SKM-1 treated with dmso at 0.1 percent for 144 hours (cell line): ENCODE measurements at regions not wholly inside any gene's neighbourhood (a gene's known extent, or its start where the extent isn't known, plus 50 kb on each side); places are given as distances from the start of the nearest gene placed in this dataset.
"Not testable (repeated sequence)": the region's sequence is repeated elsewhere in the genome, so short reads cannot be mapped to it uniquely, and the experiment has no call there.

Experiments
- DNase-seq: peaks from one replicate; lab custom pipeline; 2025; ENCODE audit not compliant: unreplicated experiment; lab: John Stamatoyannopoulos, UW

DNA sequence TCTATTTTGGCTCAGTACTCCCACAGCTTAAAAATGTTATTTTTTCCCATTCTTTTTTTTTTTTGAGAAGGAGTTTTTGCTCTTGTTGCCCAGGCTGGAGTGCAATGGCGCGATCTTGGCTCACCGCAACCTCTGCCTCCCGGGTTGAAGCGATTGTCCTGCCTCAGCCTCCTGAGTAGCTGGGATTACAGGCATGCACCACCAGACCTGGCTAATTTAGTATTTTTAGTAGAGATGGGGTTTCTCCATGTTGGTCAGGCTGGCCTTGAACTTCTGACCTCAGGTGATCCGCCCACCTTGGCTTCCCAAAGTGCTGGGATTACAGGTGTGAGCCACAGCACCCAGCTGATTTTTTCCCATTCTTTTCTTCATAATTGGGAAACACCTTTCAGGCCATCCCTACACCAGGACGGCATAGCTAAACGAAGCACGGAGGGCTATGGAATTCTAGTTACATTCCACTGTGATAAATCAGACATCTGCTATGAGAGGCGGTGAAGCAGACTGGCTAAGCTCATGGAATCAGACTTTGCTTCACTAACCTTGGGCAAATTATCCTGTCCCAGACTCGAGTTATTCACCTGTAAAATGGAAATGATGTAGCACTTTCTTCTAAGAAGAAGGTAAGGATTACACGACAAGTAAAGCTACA, 68.7 kb upstream of the ZFAND5 start:
- not testable (repeated sequence) for DNase-seq

DNA sequence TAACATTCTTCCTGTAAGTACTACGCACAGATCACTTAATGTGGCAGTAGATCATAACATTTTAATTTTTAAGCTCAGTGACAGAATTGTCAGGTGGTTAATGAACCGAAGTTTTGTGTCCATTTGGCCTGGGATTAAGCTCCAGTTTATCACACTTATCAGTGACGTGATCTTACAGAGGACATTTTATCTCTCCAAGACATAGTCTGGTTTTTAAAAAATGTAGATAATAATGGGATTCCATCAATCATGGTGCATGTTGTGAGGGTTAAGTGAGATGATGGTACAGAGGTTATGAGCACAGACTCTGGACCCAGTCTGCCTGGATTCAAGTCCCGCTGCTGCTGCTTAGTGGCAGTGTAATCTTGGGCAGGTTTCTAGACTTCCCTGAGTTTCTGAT, 66.0 kb upstream of the ZFAND5 start:
- no peak for DNase-seq

DNA sequence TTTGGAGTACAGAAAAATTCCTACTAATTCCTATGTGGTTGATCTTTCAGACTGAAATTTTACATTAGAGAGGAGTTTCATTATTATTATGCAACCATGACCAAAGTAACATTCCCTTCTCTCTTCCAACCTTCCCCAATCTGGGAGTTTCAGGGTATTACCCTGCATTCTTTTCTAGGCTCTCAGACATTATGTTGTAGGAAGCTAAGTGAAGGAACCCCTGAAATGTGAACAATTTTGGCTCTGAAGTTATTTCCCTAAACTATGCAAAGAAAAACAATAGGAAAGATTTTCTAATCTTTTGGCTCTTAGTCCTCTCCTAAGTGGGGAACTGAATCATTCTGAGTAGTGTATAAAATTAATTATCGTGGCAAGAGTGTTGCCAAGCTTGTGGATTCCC, 63.3 kb upstream of the ZFAND5 start:
- DNase-seq, result no peak

DNA sequence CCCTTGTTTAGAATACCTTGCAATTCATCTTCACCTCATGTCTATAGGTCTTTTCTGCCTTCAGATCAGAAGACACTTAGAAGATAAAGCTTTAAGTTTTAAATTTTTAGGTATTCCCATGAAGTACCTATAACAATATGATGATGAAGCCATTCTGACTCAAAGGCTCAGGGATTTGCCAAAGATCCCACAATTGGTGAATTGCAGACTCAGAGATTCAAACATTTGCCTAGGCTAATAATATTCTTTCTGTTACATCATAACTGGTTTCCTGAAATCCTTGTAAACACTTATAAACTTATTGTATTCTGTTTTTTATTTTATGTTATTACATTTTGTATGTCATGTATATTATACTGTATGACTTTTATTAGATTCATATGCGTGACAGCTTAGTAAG, 62.8 kb upstream of the ZFAND5 start:
- no peak for DNase-seq

DNA sequence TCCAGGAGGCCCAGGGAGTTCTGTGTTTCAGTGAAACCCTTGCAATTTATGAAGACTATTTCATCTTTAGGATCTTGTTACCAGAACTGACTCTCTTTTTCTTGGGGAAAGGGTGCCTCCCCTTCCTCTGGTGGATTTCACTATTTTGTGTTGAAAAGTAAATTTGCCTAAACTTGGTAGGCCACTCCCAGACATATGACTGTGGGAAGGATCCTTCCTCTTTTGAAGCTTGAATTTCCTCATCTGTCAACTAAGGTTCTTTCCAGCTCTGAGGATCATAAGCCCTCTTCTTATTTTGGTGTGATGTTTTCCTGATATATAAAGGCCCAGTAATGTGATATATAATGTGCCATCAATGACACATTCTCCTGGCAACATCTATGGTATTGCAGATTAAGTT, 59.1 kb upstream of the ZFAND5 start:
- peak; percentile 35 for DNase-seq

DNA sequence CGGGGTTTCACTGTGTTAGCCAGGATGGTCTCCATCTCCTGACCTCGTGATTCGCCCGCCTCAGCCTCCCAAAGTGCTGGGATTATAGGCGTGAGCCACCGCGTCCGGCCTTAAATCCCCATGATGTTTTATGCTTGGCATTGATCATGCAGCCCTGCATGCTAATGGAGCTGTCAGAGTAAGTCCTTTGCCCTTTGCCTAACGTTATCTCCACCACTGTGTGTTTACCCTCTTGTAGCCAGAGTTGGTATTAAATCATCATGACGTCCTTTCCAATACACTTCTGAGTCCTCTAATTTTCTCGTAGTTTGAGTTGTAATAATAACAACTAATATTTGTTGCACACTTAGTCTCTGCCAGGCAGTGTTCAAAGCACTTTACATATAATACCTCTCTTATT, 57.2 kb upstream of the ZFAND5 start:
- no peak for DNase-seq

DNA sequence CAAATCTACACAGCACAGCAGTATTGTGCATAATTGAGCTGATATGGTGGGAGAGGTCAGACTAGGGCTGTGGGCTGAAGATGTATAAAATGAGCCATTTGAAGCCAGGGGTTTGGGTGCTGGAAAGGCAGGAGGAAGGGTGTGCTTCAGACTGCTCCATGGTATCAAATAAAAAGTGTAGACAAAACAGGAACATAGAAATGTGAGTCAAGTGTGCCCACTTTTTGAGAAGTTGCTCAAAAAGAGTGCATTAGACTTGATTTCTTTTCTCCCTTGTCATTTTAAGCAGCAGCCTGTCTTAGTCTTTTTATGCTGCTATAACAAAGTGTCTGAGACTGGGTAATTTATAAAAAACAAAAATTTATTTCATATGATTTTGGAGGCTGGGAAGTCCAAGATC, 55.8 kb upstream of the ZFAND5 start:
- DNase-seq, result no peak

DNA sequence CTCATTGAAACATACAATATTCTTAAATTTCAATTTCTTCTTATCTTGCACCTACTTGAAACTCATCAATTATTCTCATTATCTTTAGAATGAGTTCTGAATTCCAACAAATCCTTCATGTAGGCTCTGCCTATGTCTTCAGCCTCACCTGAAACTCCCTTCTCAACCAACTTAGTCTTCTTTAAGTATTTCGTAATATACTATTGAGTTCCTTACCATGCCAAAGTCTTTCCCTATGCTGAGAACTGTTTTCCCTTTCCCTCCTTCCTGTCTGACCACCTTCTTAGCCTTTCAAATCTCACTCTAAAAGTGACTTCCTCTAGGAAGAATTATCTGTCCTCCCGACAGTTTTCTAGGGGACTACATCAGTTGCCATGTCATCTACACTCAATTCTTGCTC, 50.9 kb upstream of the ZFAND5 start:
- DNase-seq, result no peak

DNA sequence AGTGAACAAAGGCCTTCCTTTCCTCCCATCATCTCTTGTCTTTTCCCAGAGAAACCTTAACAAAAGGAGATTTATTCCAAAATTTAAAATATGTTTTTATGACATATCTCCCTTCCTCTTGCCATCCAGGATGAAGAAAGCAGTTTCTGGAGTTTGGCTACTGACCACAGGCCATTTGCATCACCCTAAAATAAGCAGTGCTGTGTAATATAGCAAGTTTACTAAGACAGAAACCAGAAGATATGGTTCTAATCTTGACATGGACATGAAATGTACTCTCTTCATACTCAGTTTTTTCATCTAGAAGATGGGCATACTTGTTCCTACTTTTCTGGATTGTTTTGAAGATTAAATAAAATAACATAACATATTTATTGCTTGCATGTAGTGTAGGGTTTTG, 50.2 kb upstream of the ZFAND5 start:
- no peak for DNase-seq
